NCI-H2107 (cell line): ENCODE measurements at regions not wholly inside any gene's neighbourhood (a gene's known extent, or its start where the extent isn't known, plus 50 kb on each side); places are given as distances from the start of the nearest gene placed in this dataset.

Source experiments
- DNase-seq: peaks from one replicate; lab custom pipeline; 2025; lab: John Stamatoyannopoulos, UW

- no peak for DNase-seq
Observed at GRCh38 chr10:123558651-123559050, 107.5 kb upstream of the GPR26 start.

DNA sequence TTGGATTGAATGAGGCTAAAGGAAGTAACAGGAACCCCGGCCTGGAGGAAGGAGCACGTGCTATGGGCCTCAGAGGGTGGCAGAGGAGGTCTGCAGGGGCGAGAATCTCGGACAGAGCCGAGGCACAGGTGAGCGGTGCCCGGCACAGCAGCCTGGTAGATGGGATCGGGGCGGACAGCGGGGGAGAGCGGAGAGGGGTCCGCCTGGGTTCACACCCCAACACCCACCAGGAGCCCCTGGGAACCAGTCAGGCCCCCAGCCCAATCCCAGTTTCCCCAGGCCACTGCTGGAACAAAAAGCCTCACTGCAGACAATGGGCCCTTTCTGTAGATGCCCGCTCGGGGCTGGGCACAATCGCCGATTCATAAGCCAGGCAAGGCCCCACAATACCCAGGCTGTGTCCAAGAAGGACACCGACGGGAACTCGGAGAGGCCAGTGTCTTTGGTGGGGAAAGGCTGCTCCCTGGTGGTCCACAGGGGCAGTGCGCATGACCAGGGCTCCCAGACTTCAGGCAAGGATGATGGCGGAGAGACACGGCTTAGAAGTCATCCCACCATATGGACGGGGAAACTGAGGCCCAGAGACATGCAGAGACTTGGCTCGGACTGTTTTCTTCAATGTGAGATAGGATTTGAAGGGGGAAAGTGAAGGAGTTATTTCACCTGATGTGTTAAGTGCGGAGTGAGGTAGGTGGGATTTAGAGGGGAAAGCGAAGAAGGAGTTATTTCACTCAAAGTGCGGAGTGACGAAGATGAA, 106.9 kb upstream of the GPR26 start:
- DNase-seq = no peak

- DNase-seq = no peak
Observed at GRCh38 chr10:123559823-123560092, 106.4 kb upstream of the GPR26 start.

DNA sequence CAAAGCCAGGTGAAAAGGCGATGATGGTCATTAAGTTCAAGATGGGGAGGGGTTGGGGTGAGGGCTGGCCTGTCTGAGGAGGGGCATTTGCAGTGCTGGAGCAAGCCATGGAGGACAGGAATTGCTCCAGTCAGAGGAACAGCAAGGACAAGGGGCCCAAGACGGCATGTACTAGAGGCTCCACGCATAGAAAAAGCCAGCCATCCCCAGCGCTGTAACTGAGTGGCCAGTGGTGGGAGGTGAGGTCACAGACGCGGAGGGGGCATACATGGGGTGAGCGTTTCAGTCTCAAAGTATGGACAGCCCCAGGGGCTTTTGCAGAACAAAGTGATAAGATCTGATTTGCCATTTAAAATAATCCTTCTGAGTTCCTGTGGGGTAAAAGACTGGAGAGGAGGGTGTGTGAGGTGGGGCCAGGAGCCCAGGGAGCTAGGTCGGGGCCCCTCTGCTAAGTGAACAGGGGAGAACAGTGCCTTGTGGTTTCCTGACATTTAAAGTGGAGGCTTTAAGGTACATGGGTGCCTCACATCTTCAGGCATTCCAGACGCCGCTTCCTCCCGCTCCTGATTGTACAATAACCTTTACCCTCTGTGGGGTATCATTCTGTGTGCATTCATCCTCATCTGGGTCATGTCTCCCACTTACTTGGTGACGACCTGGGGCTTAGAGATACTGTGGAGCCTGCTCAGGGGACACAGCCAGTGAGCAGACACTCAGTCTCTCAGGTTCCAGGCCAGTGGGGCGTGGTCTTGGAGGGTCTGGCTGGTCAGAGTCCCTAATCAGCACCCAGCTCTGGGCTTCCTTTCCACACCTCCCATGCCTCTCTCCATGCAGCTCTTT, 105.6 kb upstream of the GPR26 start:
- no peak for DNase-seq

DNA sequence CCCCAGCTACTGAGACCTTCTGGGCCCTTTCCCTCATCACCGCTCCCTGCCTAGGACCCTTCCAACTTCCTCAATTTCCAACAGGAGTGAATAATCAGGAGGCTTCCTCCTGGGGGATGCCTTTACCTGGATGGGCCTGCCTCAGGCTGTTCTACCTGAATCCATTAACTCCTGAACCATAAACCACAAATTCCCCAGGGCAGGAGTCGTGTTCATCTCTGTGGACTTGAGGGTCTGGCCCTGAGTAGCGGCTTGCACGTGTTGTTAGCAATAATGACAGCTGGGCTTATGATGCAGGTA, 105.1 kb upstream of the GPR26 start:
- no peak for DNase-seq

- no peak for DNase-seq
Observed at GRCh38 chr10:123562387-123562786, 103.8 kb upstream of the GPR26 start.

GRCh38 chr10:123562811-123563580, 103.2 kb upstream of the GPR26 start:
- DNase-seq = no peak

DNA sequence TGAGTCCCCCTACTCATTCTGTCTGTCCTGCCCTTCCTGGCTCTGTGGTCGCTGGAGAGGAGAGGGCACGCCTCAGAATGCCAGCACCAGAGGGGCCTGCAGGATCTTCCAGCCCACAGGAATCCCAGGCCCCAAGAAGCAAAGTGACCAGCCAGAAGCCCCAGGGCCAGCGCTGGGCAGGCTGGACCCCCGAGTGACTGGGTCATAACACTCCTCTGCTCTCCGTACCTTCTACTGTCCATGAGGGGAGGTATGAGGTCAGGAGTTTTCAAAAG, 102.6 kb upstream of the GPR26 start:
- DNase-seq = no peak

GRCh38 chr10:123563994-123564393, 102.2 kb upstream of the GPR26 start:
- no peak for DNase-seq

DNA sequence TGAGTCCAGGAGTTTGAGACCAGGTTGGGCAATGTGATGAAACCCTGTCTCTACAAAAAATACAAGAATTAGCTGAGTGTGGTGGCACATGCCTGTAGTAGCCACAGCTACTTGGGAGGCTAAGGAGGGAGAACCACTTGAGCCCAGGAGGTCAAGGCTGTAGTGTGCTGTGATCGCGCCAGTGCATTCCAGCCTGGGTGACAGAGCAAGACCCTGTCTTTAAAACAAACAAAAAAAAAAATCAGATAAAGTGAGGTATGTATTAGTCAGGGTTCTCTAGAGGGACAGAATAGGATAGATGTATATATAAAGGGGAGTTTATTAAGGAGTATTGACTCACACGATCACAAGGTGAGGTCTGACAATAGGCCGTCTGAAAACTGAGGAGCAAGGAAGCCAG, 101.5 kb upstream of the GPR26 start:
- no peak for DNase-seq

- no peak for DNase-seq
Observed at GRCh38 chr10:123565691-123566660, 100.2 kb upstream of the GPR26 start.

GRCh38 chr10:123567984-123568739, 98.0 kb upstream of the GPR26 start:
- no peak for DNase-seq

DNA sequence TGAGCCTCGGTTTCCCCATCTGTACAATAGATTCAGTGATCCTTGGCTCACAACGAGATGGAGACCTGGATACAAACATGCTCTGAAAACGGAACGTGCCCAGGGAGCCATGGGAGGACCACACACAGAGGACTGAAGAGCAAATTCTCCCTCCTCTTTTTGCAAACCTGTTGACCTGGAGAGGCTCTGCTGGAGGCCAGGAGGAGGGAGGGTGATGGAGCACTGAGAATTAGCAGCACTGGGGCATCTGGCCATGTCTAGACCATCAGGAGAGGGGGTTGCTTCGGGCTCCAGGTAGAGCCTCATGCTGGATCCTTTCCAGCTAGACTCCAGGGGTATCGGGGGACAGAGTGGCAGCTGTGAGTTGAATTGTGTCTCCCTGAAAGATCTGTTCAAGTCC, 97.4 kb upstream of the GPR26 start:
- DNase-seq = no peak

DNA sequence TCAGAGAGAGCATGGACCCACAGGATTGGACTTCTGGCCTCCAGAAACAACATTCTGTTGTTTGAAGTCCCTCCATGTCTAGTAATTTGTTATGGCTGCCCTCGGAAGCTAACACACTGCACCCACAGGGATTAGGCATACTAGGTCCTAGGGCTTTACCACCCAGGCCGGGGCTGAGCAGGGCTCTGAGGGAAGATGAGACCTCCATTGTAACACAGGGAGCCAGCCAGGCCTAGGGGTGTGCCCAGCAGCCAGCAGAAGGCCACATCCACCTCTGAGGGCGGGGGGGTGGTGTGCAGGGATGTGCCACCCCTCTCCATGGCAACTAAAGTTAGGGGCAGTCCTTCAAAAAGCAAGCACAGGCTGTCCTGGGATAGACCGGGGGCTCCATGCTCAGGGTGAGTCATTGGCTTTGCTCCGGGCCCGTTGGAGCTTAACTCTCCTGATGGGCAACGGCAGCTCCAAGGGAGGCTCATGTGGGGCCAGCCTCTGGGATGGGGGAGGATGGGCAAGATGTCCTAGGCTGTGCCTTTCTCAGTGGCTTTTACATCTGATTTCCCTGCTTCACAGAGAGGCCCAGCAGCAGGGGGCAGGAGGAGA, 96.6 kb upstream of the GPR26 start:
- DNase-seq = no peak

DNA sequence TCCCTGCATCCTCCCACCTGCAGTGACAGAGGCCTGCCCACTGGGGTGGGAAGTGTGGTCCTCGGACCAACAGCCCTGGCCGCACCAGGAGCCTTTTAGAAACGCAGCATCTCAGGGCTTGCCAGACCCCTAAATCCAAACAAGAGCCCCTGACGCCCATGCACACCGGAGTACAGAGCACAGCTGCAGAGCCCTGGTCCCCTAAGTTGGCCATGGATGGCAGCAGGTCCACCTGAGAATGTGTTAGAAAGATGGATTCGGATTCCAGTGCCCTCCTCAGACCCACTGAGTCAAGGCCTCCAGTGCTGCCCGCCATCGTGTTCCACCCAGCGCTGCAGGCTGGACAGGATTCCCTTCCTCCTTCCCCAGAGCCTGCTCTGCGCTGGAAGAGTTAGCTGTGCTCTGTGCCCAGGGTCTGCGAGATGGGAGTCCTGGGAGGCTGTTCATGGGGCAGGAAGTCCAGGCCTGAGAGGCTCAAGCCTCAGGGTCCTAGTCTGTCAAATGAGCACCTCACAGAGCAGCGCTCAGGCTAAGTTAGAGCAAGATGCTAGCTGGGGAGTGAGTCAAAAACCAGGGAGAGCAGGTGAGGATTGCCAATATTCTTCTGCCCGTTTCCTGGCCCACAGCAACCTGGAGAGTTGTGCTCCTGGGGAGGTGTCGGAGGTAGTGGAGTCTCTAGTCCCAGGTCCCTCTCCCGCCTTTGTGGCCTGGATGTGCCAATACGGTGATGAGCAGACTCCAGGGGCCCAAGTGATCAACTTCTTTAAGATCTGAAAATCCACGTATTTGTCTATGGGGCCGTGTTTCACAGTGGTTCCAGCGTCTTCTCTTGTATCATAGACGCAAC, 95.9 kb upstream of the GPR26 start:
- no peak for DNase-seq

GRCh38 chr10:123570898-123571515, 95.1 kb upstream of the GPR26 start:
- no peak for DNase-seq

- peak; percentile 6 for DNase-seq
Observed at GRCh38 chr10:123571978-123572377, 94.2 kb upstream of the GPR26 start.

GRCh38 chr10:123573236-123574108, 92.7 kb upstream of the GPR26 start:
- peak; percentile 2 for DNase-seq
